Endodermal cell (in vitro differentiated cells): ENCODE measurements at regions not wholly inside any gene's neighbourhood (a gene's known extent, or its start where the extent isn't known, plus 50 kb on each side); places are given as distances from the start of the nearest gene placed in this dataset.

Experiments used
- DNase-seq: peaks from one replicate; pipeline ENCODE4 v3.0.0-alpha.2; 2017
- H3K27ac ChIP-seq: 2 replicates; pipeline ENCODE4 v1.5.1; 2013; ENCODE audit warnings: mild to moderate bottlenecking, low read depth, low read length, moderate library complexity
- H3K27me3 ChIP-seq: 2 replicates; pipeline ENCODE4 v1.6.1; 2013; ENCODE audit warnings: mild to moderate bottlenecking, low read length, moderate library complexity; ENCODE audit not compliant: insufficient read depth, control insufficient read depth, poor library complexity, severe bottlenecking
- H3K36me3 ChIP-seq: 2 replicates; pipeline ENCODE4 v1.7.0; 2013; ENCODE audit warnings: mild to moderate bottlenecking, low read length, moderate library complexity; ENCODE audit not compliant: control insufficient read depth, insufficient read depth
- H3K4me1 ChIP-seq: one replicate; pipeline ENCODE4 v1.7.0; 2013; ENCODE audit warnings: low read length; ENCODE audit not compliant: control insufficient read depth, insufficient read depth
- H3K4me3 ChIP-seq: 2 replicates; pipeline ENCODE4 v1.5.1; 2013; ENCODE audit warnings: mild to moderate bottlenecking, low read length, moderate library complexity
- H3K9ac ChIP-seq: 2 replicates; pipeline ENCODE4 v1.6.1; 2013; ENCODE audit warnings: mild to moderate bottlenecking, low read length, moderate library complexity; ENCODE audit not compliant: poor library complexity, severe bottlenecking; ENCODE audit errors: extremely low read depth
- H3K9me3 ChIP-seq: 2 replicates; pipeline ENCODE4 v1.6.1; 2013; ENCODE audit warnings: mild to moderate bottlenecking, low read length, moderate library complexity; ENCODE audit not compliant: control insufficient read depth
- H3K27ac Mint-ChIP-seq: 2 replicates; pipeline ENCODE4 v1.8.0; 2020; ENCODE audit warnings: mixed read lengths
- H3K27me3 Mint-ChIP-seq: 2 replicates; pipeline ENCODE4 v1.8.0; 2021; ENCODE audit warnings: mild to moderate bottlenecking, mixed read lengths; ENCODE audit not compliant: insufficient read depth
- H3K36me3 Mint-ChIP-seq: 2 replicates; pipeline ENCODE4 v1.8.0; 2020; ENCODE audit warnings: low read depth, mixed read lengths
- H3K4me1 Mint-ChIP-seq: 2 replicates; pipeline ENCODE4 v1.8.0; 2020; ENCODE audit warnings: mixed read lengths
- H3K4me3 Mint-ChIP-seq: 2 replicates; pipeline ENCODE4 v1.8.0; 2020; ENCODE audit warnings: mild to moderate bottlenecking, moderate library complexity, mixed read lengths
- H3K9me3 Mint-ChIP-seq: 2 replicates; pipeline ENCODE4 v1.8.0; 2020; ENCODE audit warnings: mild to moderate bottlenecking, mixed read lengths
- WGBS, 2 experiments: methylation state at CpG; one replicate each; pipeline versions ENCODE4 v1.1.5 to v1.1.7; 2013; ENCODE audit warnings: missing lambda C conversion rate in 2 of 2, mixed read lengths in 1 of 2; ENCODE audit not compliant: insufficient coverage in 1 of 2, insufficient read length in 1 of 2; 5-methylcytosine and 5-hydroxymethylcytosine counted together
- TF ChIP-seq, protein P1 (sequence below): fragments of 200-600 bp; sonication (generic); conservative IDR thresholded peaks from 2 replicates; pipeline ENCODE4 v1.5.0; 2021; ENCODE audit warnings: antibody characterized with exemption, mild to moderate bottlenecking

DNA sequence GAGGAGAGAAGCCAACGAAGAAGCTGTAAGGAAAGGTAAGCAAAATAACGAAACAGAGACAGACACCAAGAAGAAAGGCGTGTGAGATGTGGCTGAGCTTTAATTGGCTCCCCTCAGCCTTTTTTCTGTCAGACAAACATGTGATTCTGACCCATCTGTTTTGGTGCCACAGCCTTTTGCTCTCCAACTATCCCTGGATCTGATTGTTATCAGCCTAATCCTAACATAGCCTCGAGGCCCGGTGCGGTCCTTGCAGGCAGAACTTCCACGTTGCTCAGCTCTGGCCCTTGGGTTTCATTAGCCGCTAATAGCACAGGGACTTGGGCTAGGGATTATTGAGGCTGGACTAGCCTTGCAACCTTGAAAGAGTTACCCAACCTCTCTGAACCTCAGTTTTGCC lies 57.9 kb upstream of the CACNA2D3 start:
- WGBS, 2 experiments: 91 to 93% methylated on average over 7 to 8 of the region's 8 CpGs
- no peak overlapping the region for H3K4me3 ChIP-seq
- no peak overlapping the region for H3K9ac ChIP-seq
- H3K4me1 Mint-ChIP-seq: peaks cover 5% of the 10 kb centered on the region
- H3K27me3 Mint-ChIP-seq: no peaks in the 10 kb centered on the region
- TF ChIP-seq, protein P1, sequence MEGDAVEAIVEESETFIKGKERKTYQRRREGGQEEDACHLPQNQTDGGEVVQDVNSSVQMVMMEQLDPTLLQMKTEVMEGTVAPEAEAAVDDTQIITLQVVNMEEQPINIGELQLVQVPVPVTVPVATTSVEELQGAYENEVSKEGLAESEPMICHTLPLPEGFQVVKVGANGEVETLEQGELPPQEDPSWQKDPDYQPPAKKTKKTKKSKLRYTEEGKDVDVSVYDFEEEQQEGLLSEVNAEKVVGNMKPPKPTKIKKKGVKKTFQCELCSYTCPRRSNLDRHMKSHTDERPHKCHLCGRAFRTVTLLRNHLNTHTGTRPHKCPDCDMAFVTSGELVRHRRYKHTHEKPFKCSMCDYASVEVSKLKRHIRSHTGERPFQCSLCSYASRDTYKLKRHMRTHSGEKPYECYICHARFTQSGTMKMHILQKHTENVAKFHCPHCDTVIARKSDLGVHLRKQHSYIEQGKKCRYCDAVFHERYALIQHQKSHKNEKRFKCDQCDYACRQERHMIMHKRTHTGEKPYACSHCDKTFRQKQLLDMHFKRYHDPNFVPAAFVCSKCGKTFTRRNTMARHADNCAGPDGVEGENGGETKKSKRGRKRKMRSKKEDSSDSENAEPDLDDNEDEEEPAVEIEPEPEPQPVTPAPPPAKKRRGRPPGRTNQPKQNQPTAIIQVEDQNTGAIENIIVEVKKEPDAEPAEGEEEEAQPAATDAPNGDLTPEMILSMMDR: no peak
- H3K27ac ChIP-seq: no peak overlapping the region
- H3K36me3 Mint-ChIP-seq: no peaks in the 10 kb centered on the region
- peaks cover 4% of the 10 kb centered on the region for H3K9me3 Mint-ChIP-seq
- H3K4me1 ChIP-seq: no peaks in the 10 kb centered on the region
- DNase-seq: no peak
- peaks cover 2% of the 10 kb centered on the region for H3K9me3 ChIP-seq
- no peaks in the 10 kb centered on the region for H3K27me3 ChIP-seq
- H3K4me3 Mint-ChIP-seq: no peak overlapping the region
- no peaks in the 10 kb centered on the region for H3K36me3 ChIP-seq
- H3K27ac Mint-ChIP-seq: no peak overlapping the region

DNA sequence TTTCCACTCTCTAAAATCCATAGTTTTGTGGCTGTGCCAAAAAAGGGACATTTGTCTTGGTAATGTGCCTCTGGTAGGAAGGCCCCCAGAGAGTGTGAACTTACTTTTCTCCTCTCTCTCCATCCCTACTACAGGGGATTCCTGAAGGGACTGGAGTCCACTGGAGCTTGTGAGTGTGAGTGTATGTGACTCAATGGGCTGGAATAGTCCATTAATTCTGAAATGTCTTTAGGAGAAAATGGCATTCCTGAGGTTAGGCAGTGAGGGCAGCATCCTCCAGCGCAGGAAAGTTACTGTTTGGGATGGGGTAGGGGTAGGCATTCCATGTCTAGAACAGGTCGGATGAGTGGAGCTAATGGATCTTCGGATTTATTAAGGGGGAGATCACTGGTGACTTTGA lies 59.8 kb upstream of the CACNA2D3 start:
- Histone ChIP-seq H3K4me1 (no peaks in the 10 kb centered on the region), H3K27ac (no peak overlapping the region), H3K36me3 (no peaks in the 10 kb centered on the region), H3K9me3 (no peaks in the 10 kb centered on the region), H3K4me3 (no peak overlapping the region), H3K9ac (no peak overlapping the region), H3K27me3 (no peaks in the 10 kb centered on the region)
- no peak for DNase-seq
- Mint-ChIP-seq H3K4me3 (no peak overlapping the region), H3K27me3 (no peaks in the 10 kb centered on the region), H3K36me3 (no peaks in the 10 kb centered on the region), H3K4me1 (peaks cover 5% of the 10 kb centered on the region), H3K27ac (no peak overlapping the region), H3K9me3 (no peaks in the 10 kb centered on the region)
- 87 to 92% methylated on average over 3 of the region's 3 CpGs for WGBS, 2 experiments
- TF ChIP-seq, protein P1: no peak

DNA sequence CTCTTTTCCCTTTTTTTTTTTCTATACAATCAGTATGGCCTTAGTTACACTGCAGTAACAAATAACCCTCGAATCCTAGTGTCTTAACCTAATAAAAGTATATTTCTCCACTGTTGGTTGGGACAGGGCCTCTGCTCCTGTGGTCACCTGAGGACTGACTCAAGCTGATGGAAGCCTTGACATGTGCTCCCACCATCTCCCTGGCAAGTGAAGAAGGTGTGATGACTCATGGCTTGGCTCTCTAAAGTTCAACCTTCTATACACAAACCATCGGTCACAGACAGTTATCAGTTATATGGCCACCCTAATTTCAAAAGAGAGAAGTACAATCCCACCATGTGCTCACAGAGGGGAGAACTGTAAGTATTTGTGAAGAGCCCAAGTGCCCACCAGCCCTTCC lies 65.8 kb upstream of the CACNA2D3 start:
- Histone ChIP-seq H3K4me1 (peaks cover 5% of the 10 kb centered on the region), H3K9ac (no peak overlapping the region), H3K27ac (no peak overlapping the region), H3K4me3 (no peak overlapping the region), H3K27me3 (no peaks in the 10 kb centered on the region), H3K9me3 (no peaks in the 10 kb centered on the region), H3K36me3 (no peaks in the 10 kb centered on the region)
- no peak for DNase-seq
- H3K4me1 Mint-ChIP-seq: peaks cover 5% of the 10 kb centered on the region
- H3K27me3 Mint-ChIP-seq: peaks cover 3% of the 10 kb centered on the region
- WGBS, 2 experiments: 98 to 100% methylated on average over 1 to 2 of the region's 2 CpGs
- no peaks in the 10 kb centered on the region for H3K9me3 Mint-ChIP-seq
- H3K36me3 Mint-ChIP-seq: no peaks in the 10 kb centered on the region
- no peak overlapping the region for H3K4me3 Mint-ChIP-seq
- H3K27ac Mint-ChIP-seq: no peak overlapping the region
- TF ChIP-seq, protein P1: no peak
